ENCODE measurements at regions not wholly inside any gene's neighbourhood (a gene's known extent, or its start where the extent isn't known, plus 50 kb on each side); places are given as distances from the start of the nearest gene placed in this dataset.

DNA sequence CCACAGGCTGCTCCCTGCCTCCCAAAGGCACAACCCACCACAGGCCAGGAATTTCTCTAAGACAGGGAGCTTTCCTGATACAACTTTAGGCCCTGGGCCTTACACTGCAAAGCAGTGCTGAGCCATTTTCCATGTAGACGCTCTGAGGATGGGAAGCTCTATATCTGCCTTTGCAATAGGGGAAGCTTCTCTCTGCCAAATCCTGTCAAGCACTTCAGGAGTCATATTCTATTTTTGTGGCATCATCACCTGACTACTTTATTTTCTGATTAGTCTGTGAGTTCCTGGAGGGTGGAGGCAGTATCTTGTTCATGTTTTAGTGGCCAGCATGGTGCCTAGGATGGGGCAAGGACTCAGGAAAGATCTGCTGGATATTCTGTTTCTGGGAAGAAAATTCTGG lies 382.0 kb downstream of the ZNF536 start:
- Histone ChIP-seq H2AFZ (ENCODE audit: low read length) (no peak overlapping the region), H2BK5ac (ENCODE audit: insufficient read length, low read length) (no peak overlapping the region), H3K4me1 (ENCODE audit: insufficient read depth, low read length) (no peaks in the 10 kb centered on the region), H2BK120ac (ENCODE audit: low read depth, low read length, poor library complexity, severe bottlenecking) (no peak overlapping the region), H3K27me3 (ENCODE audit: insufficient read depth, low read length) (no peaks in the 10 kb centered on the region), H2AK5ac (ENCODE audit: insufficient read length, low read length) (no peak overlapping the region), H3K23me2 (ENCODE audit: insufficient read length, low read depth, low read length, poor library complexity, severe bottlenecking) (no peaks in the 10 kb centered on the region), H3K79me1 (ENCODE audit: insufficient read depth, low read depth, low read length, poor library complexity, severe bottlenecking) (no peaks in the 10 kb centered on the region), H3K4me2 (ENCODE audit: insufficient read depth, insufficient read length, low read length) (no peak overlapping the region), H3K4ac (ENCODE audit: low read depth, low read length) (no peak overlapping the region), H3K14ac (ENCODE audit: insufficient read depth, low read length) (no peak overlapping the region), H4K20me1 (ENCODE audit: control insufficient read depth, insufficient read depth, insufficient read length) (no peaks in the 10 kb centered on the region), H4K8ac (replicated peaks; ENCODE audit: insufficient read length, low read depth, low read length) (no peak overlapping the region), H3K56ac (ENCODE audit: insufficient read length, low read depth, low read length) (no peak overlapping the region), H2BK20ac (ENCODE audit: low read depth, low read length, poor library complexity, severe bottlenecking) (no peak overlapping the region), H2BK15ac (ENCODE audit: low read depth, low read length) (no peak overlapping the region), H3K27ac (ENCODE audit: insufficient read length, low read depth, low read length) (no peak overlapping the region), H4K5ac (ENCODE audit: insufficient read length, low read depth, low read length) (no peak overlapping the region), H3K79me2 (ENCODE audit: insufficient read depth, low read length) (no peaks in the 10 kb centered on the region), H4K91ac (ENCODE audit: insufficient read length, low read depth, low read length) (no peak overlapping the region), H2BK12ac (ENCODE audit: insufficient read length, low read depth, low read length) (no peak overlapping the region), H3K23ac (ENCODE audit: insufficient read length, low read depth, low read length) (no peak overlapping the region), H3T11ph (ENCODE audit: low read length) (no peak overlapping the region), H3K18ac (ENCODE audit: insufficient read length, low read depth, low read length) (no peak overlapping the region), H3K9me3 (ENCODE audit: control insufficient read depth, low read depth, low read length) (no peaks in the 10 kb centered on the region), H3K9ac (ENCODE audit: extremely low read depth, insufficient read length, low read length) (no peak overlapping the region)
- no peak overlapping the region for H3K4me3 Mint-ChIP-seq
- no peak for TF ChIP-seq CTCF (conservative IDR thresholded peaks at IDR 0.05)
- peaks cover 3 to 11% of the 10 kb centered on the region in 2 experiments; a peak in 4 of 5 replicates for H3K9me3 Mint-ChIP-seq
- no CpG with 5 or more reads among the region's 1 CpG for WGBS (ENCODE audit: extremely low coverage, insufficient read length, low lambda C conversion rate)
- H3K36me3 Mint-ChIP-seq (ENCODE audit: insufficient read depth in 1 of 3, low read depth in 3 of 3), result no peaks in the 10 kb centered on the region
- H3K27me3 Mint-ChIP-seq (ENCODE audit: low read depth), result peaks cover 6% of the 10 kb centered on the region
- H3K4me1 Mint-ChIP-seq, result no peaks in the 10 kb centered on the region
- no peak for DNase-seq
- no peak overlapping the region for H3K27ac Mint-ChIP-seq

Data from H9 (cell line).